ENCODE measurements at regions not wholly inside any gene's neighbourhood (a gene's known extent, or its start where the extent isn't known, plus 50 kb on each side); places are given as distances from the start of the nearest gene placed in this dataset.

DNA sequence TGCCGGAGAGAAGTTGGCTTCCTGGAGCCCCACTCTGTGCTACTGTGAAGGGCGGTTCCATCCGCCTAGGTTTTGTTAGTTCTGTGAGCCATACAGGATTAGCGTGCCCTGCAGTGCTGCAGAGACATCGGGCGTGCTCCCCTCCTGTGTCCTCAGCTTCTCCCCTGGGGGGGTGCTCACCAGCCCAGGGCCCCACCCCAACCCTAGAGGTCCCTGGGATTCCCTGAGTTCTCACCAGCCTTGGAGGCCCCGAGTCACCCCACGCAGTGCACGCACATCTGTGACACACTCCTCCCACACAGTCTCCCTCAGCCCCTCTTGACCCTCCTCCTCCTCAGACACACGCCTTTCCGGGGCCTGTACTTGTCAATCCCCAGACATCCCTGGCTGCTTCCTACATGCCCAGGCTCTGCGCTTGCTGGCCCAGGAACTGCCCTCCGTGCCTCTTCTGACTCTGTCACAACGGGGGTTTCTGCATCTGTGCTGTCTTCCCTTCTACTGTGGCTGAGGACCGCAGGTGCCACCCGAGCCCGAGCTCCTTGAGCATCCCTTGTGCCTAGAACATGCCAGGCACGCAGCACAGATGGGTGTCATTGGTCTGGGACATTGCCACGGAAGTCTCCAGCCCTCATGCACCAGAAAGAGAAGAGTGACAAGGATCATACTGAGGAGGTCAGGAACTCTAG lies 123.2 kb upstream of the RPS6KA2 start:
- no peak for DNase-seq

DNA sequence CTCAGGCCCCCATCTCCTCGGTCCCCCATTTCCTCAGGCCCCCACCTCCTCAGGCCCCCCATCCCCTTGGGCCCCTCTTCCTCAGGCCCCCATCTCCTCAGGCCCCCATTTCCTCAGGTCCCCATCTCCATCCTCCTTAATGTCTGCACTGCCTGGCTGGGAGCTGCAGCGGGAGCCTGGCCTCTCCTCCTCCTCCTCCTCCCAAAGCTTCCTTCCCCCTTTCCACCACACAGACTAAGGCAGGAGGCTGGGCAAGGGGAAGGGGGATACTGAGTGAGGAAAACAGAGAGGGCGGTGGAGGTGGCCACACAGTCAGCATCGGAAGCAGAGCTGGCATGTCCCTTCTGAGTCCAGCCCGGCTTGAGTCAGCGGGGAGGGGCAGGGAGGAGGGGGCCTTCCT lies 122.6 kb upstream of the RPS6KA2 start:
- DNase-seq: no peak

DNA sequence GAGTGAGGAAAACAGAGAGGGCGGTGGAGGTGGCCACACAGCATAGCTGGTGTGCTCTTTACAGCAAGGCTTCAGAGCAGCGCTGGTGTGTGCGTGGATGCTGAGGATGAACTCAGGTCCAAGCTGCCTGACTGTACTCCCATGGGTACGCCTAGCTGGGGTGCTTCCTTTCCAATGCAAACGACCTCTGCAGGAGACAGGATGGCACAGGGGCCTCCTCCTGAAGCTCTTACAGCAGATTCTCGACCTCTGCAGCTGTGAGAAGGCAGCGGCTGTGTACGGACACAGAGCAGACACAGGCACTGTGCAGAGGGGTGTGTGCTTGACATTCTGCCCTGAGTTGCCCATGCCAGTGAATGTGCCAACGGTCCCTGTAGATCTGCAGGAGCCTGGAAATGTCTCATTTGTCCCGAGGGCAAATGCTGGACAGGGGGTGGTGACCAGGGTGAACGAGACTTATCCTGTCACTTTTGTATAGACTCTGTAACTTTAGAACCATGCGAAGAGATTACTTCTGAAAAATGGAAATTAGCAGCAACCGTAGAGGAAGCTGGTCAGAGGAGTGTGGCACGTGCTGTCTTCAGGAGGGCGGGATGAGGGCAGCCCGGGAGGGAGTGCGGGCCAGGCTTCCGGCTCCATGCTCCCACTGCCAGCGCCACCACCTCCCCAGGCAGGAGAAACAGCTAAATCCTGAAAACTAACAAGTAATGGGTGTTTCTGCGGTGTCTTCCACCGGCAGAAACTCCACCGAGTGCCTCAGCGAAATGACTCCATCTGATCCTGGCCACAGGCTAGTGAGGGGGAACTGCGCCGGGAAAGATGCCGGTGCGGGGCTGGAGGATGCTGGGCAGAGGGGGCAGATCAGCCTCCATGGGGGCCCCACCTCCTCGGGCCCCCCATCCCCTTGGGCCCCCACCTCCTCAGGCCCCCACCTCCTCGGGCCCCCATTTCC lies 120.9 kb upstream of the RPS6KA2 start:
- DNase-seq: no peak

DNA sequence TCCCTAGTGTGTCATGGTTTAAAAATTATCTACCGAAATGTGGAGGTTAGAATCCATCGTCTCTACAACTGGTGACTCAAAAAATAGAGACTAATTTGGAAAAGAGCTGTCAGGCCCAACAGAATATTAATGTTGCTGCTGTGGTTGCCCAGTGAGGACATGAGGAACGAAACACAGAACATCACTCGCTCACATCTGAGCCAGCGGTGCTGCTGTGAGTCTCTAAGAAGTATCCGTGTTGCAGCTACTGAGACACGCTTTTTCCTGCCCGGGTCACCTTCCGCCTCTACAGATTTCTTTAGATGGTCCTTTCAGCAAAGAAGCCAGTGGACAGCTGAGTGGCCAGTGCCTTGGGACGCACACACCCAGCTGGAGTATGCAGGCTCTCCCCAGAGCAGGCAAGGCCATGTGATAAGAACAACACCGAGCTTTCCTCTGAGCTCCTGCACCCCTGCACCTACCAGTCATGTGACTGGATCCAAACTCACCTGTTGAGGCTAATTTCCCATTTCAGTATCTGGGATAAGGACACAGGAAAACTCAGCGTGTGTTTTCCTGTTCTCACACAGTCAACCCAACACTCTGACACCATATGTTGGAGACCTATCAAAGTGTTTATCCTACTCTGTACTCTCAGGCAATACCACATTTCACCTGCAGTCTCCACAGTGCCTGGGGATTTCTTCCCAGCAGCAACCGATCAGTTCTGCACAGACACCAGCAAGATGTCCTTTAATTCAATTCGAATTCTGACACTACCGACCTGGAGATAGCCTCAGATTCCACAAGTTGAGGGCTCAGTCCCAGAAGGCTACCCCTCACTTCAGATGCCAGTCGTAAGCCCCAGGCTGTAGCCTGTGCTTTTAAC lies 119.0 kb upstream of the RPS6KA2 start:
- no peak for DNase-seq

DNA sequence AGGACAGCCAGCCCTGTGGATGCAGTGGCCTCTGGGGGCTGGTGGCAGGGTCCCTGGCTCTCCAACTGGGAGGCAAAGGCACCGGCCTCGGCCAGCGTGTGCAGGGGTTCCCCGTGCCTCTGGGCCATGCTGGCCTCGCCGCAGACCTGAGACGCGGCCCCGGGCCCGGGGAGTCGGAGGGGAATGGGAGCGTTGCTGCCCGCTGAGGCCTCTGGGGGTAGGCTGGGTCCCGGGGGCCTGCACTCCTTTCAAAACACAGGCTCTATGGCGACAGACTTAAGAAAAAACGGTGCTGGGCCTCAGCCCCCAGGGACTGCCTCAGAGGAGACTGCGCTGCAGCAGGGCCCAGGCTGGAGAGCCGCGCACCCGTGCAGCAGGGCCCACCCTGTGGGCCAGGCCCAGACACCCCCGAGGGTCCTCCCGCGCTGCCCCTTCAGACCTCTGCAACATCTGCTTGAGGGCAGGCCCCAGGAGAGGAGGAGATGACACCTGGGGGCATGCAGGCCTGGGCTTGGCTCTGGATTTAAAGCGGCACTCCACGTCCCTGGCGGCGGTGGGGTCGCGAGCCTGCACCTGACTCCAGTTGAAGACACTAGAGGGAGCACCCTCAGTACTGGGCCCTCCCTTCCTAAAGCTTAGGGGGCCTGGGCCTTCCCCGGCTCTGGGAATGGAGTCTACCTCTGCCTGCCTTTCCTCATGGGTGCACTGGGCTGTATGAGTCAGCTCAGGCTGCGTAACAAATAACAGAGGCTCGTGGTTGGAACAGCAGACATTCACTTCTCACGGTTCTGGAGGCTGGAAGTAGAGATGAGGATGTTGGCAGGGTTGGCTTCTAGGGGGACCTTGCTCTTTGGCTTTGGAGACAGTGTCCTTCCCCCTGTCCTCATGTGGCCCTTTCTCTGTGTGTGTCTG lies 117.4 kb upstream of the RPS6KA2 start:
- DNase-seq: no peak

DNA sequence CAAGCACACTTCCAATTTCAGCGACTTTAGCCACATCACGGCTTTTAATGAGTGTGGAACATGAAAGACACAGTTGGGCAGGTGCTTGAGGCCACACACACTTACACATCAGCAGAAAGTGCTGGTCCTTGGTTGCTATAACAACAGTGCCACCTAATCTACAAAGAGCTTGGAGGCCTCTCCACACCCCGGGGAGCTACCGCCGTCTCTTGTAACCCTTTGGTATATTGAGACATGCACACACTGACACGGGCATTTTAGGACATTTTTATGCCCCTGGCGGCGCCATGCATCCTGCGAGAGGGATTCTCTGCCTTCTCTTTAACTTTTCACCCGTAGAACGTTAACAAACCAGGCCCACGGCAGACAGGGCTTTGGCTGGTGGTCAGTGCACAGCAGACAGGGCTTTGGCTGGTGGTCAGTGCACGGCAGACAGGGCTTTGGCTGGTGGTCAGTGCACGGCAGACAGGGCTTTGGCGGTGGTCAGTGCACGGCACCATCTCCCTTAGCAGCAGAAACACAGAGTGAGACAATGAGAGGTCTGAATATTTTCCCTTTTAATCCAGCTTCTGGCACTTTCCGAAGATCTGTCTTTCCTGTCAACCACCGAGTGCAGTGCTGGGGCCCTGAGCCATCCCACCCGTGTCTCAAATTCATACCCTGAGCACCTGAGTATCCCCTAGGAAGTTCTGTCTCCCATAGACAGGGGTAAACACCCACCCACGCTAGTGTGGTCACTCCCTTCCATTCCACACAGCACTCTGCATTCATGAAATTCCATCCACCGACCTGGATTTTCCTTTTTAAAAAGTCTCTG lies 116.6 kb upstream of the RPS6KA2 start:
- DNase-seq: no peak

DNA sequence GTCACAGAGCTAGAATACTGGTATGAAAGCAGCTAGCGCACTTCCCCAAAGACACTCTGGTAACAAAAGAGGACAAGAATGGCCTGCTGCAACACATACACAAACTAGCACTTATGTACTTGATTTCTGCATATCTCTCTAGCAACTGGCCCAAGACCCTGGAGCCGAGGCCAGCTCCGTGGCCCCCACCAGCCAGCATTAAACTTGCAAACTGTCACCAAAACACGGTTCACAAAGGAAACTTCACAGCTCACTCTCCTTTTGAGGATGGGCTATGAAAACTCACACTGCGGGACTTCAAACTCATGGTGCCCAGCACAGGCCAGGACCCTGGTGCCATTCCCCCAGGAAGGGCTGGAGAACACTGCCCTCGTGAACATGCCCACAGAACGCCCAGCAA lies 115.9 kb upstream of the RPS6KA2 start:
- no peak for DNase-seq

DNA sequence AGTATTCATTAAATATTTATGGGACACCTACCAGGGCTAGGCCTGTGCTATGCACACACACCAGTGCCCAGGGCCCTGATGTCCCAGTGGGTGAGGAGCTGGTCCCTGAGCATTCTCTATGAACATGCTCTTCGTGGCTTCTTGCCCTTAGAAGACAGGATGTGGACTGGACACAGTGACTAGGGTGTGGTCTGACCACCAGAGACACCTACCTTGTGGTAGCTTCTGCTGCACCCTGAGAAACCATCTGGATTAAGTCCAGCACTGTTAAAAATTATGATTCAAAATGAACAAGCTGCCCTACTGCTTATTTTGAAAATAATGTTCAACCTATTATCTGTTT lies 112.9 kb upstream of the RPS6KA2 start:
- DNase-seq: no peak

DNA sequence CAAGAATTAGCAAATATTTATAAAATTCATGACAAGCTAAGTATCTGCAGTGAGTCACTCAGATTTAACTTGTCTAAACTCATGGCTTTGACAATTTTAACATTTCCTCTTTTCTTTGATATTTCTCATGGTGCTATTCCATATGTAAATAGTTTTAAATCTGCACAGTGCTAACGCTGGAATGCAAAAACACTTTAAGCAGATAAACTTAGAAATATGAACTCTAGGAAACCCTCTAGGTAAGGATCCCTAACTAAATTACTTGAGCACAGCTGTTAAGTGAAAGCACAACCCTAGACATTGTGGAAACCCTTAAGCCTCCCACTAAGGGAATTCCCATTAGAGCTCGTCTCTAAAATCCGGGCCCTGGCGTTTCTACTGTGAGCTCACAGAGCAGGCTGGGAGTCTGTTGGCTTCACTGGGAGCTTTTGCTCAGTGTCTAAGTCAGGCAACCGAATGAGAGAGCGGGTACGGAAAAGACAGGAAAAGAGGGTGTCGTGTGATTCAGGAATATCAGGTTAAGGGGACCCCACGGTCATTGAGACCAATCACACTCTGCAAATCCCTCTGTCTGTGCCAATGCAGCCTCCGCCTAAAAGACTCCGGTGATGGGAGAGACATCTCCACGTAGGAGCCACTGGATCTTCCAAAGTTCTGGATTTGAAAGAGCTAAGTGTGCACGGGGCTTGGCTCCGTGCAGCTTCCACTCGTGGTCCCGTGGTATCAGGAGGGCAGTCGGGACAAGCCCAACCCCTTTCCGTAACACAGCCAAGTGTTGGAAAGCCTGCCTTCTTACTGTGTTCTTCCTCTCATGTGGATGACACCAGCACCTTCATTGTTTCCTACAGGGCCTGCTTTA lies 112.3 kb upstream of the RPS6KA2 start:
- DNase-seq: no peak

DNA sequence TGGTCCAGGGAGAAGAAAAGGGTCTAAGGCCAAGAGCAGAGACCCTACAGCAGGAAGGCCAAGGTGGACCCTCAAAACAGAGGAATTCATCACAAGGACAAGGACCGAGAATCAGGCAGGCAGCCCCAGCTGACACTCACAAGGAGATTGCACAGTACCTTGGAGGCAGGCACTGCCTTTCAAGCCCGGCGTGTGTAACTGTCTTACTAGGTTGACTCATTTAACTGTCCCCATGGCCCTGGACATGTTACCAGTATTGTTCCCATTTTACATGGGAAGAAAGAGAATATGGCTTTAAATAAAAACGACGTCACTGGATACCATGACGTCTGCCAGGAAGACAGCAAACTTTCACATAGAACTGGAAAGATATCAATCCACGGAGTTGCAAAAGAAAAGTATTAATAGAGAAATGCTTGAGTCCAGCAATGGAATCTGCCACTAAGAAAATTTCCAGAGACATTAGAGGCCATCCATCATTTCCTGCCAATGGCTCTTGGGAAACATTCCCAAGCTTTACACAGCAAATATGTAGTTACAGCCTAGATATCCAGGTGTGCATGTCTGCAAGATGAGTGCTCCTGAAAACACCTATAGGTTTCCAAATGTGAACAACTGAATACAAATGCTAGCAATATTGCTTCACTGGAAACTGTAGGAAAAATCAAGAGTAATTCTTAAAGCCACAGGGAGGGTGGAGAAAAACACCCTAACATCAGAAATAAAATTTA lies 111.5 kb upstream of the RPS6KA2 start:
- no peak for DNase-seq

DNA sequence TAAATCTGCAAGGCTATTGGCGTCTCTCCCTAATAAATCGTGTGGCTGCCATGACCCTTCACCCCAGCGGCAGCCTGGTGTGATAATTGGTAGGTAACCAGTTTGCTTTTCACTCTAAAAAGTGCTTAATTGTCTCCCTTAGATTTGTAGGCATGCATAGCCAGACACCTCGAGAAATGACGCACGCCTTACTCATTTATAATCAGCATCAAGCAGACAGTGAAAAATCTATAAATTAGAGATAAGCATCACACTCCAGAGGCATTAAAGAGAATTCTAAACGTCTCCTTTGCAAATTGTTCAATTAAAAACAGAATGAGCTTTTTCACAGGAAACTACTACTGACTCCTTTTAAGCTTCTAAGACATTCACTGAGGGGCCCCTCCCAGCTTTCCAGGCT lies 110.2 kb upstream of the RPS6KA2 start:
- DNase-seq: no peak

DNA sequence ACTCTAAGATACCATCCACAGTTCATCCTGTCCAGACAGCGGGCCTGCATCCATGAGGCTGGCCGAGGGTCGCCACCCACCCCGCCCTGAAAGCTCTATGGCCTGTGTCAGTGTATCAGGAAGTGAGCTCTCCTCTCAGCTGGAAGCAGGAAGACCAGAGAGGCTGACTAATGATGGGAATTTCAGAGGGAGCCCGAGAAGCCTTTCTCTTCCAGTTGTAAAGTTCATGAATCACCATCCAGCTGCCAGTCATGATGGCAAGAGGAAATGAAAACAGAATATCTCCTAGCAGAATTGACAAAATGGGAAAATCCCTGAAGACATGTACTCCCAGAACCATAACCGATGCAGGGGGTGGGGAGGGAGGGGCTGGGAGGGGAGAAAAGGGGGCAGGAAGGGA lies 109.6 kb upstream of the RPS6KA2 start:
- no peak for DNase-seq

DNA sequence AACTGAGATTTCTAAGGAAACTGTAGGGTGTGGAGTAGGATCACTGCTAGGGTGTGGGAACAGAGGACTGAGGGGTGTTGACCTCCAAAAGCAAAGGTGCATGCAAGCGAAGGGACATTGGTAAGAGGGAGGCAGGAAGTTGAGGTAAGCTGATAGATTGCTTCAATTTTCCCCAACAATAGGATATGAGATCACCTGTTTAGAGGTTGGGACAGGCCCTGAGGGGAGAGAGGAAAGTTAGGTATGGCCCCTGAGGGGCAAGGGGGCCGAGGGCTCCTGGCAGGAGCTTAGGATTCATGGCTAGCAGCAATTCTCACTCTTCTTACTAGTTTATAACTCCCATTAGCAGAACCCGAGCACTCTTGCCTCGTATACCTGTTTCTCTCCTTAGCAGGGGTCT lies 106.8 kb upstream of the RPS6KA2 start:
- DNase-seq: no peak

DNA sequence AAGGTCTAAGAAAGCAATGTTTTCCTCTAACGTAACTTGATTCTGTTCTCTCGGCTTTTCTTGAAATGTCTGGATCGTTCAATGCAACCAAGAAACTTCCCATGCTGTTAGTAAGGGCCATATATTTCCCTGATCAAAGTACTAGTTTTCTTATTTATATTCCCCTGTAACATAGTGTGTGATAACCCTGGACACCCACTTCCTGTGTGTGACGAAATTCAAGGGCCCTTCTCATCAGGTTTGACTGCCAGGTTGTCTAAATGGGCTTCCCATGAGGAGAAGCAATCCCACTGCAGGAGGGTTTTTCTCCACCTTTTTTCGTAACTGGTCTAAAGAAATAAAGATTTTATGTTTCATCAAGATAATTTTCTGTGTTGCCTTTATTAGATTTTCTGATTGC lies 102.6 kb upstream of the RPS6KA2 start:
- DNase-seq: no peak

DNA sequence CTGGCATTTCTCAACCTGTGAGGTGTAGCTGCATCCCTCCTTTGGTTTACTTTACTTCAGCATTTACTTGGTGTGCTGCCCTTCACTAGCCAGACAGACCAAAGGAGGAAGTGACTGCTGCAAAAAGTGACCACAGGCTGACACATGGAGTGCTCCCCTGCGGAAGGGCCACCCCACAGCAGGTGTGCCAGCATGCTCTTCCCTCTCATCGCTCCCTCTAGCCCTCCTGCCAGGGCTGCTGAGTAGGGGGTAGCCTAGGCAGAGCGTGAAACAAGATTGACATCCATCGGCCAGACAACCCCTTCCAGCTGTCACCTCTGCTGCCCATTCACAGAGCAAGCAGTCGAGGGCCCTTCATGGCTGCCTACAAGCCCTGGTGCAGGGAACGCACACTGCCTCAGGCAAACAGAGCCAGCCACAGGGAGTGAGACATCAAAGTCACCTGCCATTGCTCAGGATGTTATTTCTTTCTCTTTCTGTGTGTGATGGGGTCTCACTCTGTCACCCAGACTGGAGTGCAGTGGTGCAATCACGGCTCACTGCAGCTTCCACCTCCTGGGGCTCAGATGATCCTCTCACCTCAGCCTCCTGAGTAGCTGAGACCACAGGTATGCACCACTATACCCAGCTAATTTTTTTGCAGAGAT lies 102.0 kb upstream of the RPS6KA2 start:
- no peak for DNase-seq

DNA sequence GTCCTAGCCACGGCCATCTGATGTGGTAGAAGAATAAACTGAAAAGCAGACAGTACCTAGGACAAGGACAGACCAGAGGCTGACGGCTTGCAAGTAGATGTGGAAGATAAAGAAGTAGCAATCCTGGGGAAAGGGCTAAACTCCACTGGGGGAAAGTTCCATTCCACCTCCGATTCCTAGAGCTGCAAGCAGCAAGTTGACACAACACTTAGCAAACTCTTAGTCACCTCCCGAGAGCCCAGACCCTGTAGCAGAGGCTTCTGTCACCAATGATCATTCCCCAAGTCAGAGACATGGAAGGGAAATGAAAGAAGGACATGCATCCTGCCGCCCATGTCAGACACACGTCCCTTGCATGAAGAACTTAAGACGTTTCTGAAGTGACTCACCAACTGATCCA lies 99.2 kb upstream of the RPS6KA2 start:
- DNase-seq: no peak

DNA sequence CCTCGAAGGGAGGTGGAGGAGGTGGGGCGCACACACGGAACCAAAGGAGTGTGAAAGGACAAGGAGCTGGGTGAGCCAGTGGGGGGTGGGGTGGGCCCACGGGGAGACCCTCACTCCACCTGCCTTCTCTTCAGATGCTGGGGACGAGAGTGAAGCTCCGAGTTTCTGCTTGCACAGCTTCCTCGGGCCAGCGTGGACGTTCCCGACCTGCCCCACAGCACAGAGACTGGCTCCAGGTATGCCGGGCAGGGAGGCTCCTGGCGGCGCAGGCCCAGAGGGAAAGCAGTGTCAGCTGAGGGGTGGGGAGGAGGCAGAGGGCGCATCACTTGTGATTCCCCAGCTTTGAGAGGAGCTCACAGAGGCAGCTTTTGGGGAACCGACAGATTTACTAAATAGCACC lies 98.5 kb upstream of the RPS6KA2 start:
- no peak for DNase-seq

DNA sequence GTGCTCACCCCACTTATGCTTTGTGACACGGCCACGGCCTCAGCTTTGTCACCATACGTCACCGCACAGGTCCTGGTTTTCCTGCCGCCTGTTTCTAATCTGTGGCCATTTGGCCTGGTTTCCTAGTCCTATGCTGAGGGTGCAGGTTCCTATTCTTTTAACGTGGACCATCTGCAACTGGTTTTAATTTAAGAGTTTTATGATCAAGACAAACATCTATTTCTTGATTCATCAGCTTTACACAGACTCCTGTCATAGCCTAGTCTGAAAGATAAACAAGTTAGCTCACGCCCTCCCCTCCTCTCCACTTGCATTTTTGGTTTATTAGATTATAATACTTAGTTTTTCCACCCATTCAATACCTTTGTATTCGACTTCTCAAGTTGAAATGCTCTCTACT lies 97.5 kb upstream of the RPS6KA2 start:
- DNase-seq: no peak

DNA sequence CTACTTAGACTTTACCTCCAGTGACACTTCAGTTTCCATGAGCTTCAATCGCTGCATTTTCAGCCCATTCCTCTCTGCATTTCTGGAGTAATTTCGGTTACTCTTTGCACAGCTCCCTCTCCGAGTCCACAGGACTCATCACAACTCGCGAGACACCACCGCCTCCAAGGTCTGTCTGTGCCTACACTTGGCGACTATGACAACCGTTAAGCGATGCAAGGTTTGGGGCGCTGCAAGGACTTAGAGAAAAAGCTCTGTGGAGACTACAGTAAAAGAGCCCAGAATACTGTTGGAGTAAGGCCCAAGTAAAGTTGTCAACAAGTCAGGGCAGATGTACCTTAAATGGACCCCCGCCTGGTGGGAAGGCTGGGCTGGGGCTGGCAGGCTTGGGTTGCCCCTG lies 95.7 kb upstream of the RPS6KA2 start:
- DNase-seq: no peak

Data from occipital lobe (tissue), 1 donor.